NOMO-1 treated with DMSO at 0.1 percent for 48 hours (cell line): ENCODE measurements at regions not wholly inside any gene's neighbourhood (a gene's known extent, or its start where the extent isn't known, plus 50 kb on each side); places are given as distances from the start of the nearest gene placed in this dataset.

Experiments
- DNase-seq: peaks from one replicate; lab custom pipeline; 2025; ENCODE audit not compliant: unreplicated experiment; lab: John Stamatoyannopoulos, UW

- DNase-seq: no peak
Observed at GRCh38 chr20:39216195-39216594, 254.1 kb downstream of the DHX35 start.

- DNase-seq: no peak
Observed at GRCh38 chr20:39214828-39215227, 252.7 kb downstream of the DHX35 start.

GRCh38 chr20:39213476-39214145 is 251.5 kb downstream of the DHX35 start:
- no peak for DNase-seq

GRCh38 chr20:39211060-39211748 is 249.1 kb downstream of the DHX35 start:
- DNase-seq: no peak

GRCh38 chr20:39210341-39211036 is 248.3 kb downstream of the DHX35 start:
- no peak for DNase-seq

- DNase-seq: no peak
Observed at GRCh38 chr20:39206899-39207564, 244.9 kb downstream of the DHX35 start.

- no peak for DNase-seq
Observed at GRCh38 chr20:39195582-39196021, 233.5 kb downstream of the DHX35 start.

- no peak for DNase-seq
Observed at GRCh38 chr20:39190666-39191570, 228.8 kb downstream of the DHX35 start.

- DNase-seq: no peak
Observed at GRCh38 chr20:39188266-39188765, 226.2 kb downstream of the DHX35 start.

GRCh38 chr20:39181490-39181889 is 219.3 kb downstream of the DHX35 start:
- DNase-seq: no peak

GRCh38 chr20:39176457-39176856 is 214.3 kb downstream of the DHX35 start:
- no peak for DNase-seq

GRCh38 chr20:39170896-39171463 is 208.8 kb downstream of the DHX35 start:
- DNase-seq: no peak

GRCh38 chr20:39165099-39165498 is 203.0 kb downstream of the DHX35 start:
- no peak for DNase-seq

- DNase-seq: no peak
Observed at GRCh38 chr20:39164642-39165041, 202.5 kb downstream of the DHX35 start.

GRCh38 chr20:39163993-39164392 is 201.8 kb downstream of the DHX35 start:
- DNase-seq: no peak

GRCh38 chr20:39161900-39162299 is 199.8 kb downstream of the DHX35 start:
- DNase-seq: no peak

GRCh38 chr20:39155971-39156370 is 193.8 kb downstream of the DHX35 start:
- no peak for DNase-seq

- DNase-seq: no peak
Observed at GRCh38 chr20:39152742-39153141, 190.6 kb downstream of the DHX35 start.

- DNase-seq: no peak
Observed at GRCh38 chr20:39152126-39152525, 190.0 kb downstream of the DHX35 start.

- DNase-seq: no peak
Observed at GRCh38 chr20:39150501-39150900, 188.4 kb downstream of the DHX35 start.
